DND-41 (cell line): ENCODE measurements at regions not wholly inside any gene's neighbourhood (a gene's known extent, or its start where the extent isn't known, plus 50 kb on each side); places are given as distances from the start of the nearest gene placed in this dataset.

Experiments used
- CTCF ChIP-seq: IDR thresholded peaks from 2 replicates; pipeline ENCODE4 v1.5.1; 2012; ENCODE audit warnings: borderline replicate concordance, low read length, moderate library complexity, mild to moderate bottlenecking; ENCODE audit not compliant: poor library complexity, severe bottlenecking; ENCODE audit errors: extremely low read depth
- EZH2 ChIP-seq: IDR thresholded peaks from 3 replicates; pipeline ENCODE4 v1.6.1; 2012; ENCODE audit warnings: borderline replicate concordance, low read depth, mild to moderate bottlenecking, moderate library complexity, low read length, inconsistent platforms; ENCODE audit not compliant: severe bottlenecking

- TF ChIP-seq CTCF (no peak), EZH2 (no peak)
Measured at GRCh38 chr4:186345184-186345583, 79.2 kb downstream of the F11 start.
